ENCODE measurements at regions not wholly inside any gene's neighbourhood (a gene's known extent, or its start where the extent isn't known, plus 50 kb on each side); places are given as distances from the start of the nearest gene placed in this dataset.

GRCh38 chr18:22688877-22689496, 244.1 kb upstream of the RBBP8 start:
- TF ChIP-seq CTCF (IDR thresholded peaks at IDR 0.05; ENCODE audit: borderline replicate concordance, extremely low read depth, low read length, poor library complexity, severe bottlenecking) (no peak), EZH2 (IDR thresholded peaks at IDR 0.05; ENCODE audit: borderline replicate concordance, low read depth, low read length, severe bottlenecking) (no peak)

Data from DND-41 (cell line).